ENCODE measurements at regions not wholly inside any gene's neighbourhood (a gene's known extent, or its start where the extent isn't known, plus 50 kb on each side); places are given as distances from the start of the nearest gene placed in this dataset.
"Not testable (repeated sequence)": the region's sequence is repeated elsewhere in the genome, so short reads cannot be mapped to it uniquely, and the experiment has no call there.

DNA sequence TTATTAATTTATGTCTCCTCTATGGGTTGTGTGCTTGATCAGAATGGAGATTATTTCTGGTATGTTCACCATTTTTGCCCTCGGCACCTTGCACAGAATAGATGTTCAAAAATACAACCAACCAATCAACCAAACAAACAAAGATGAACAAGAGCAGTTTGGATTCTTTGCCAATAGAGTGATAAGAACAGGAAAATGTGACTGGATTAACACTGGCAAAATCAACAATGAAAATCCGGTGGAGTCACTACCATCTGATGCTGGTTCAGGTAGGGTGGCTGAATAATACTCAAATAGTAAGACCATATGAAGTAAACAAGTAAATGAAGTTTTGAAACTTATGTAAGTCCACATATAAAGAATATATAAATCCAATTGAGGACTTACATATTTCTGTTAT is 685.0 kb upstream of the EPHA5 start:
- no peak for DNase-seq

DNA sequence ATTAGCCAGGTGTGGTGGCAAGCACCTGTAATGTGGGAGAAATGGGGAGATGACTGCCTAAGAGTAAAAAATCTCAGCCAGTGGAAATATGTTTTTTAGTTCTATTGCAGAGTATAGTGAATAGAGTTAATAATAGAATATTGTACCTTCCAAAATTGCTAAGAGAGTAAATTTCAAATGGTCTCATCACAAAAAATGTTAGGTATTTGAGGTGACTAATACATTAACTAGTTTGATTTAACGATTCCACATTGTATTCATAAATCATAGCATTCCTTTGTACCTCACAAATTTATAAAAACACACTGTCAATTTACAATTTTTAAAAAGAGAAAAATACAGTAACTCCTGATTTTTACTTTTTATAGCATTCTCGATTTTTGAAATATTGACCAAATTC is 681.5 kb upstream of the EPHA5 start:
- DNase-seq: no peak

DNA sequence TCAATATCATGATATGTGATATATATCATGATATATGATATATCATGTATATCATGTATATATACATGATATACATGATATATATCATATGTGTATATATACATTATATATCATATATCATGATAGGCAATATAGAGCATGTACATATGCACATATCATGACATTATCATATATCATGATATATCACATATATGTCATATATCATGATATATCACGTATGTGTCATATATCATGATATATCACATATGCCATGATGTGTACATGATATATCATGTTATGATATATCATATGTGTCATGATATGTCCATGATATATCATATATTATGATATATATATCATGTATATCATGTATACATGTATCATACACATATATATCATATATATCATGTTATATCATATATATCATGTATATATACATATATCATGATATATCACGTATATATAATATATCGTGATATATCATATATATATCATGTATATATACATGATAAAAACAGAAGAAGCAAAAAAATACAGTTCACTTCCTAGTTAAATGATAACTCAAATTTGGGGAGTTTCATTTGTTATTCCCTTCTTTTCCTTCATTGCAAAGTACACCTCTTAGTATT is 670.1 kb upstream of the EPHA5 start:
- no peak for DNase-seq

DNA sequence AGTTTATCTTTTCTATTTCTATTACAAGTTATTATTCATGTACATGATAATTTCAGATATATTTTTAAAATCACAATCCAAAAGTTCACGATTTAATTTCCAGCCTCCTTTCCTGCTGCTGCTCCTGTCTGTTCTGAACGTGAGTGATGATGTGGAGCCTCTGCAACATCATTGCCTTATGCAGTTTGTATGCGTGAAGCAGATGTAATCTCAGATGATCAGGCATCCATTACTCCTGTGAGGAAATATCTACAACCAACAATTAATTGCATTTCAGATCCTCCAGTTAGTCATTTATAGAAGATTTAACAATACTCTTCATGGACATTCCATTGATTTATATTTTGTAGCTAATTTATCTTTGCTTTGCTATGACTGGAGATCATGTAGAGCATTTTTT is 668.7 kb upstream of the EPHA5 start:
- no peak for DNase-seq

GRCh38 chr4:66331761-66332160 is 661.5 kb upstream of the EPHA5 start:
- DNase-seq: no peak

- DNase-seq: no peak
Observed at GRCh38 chr4:66330125-66330524, 659.8 kb upstream of the EPHA5 start.

DNA sequence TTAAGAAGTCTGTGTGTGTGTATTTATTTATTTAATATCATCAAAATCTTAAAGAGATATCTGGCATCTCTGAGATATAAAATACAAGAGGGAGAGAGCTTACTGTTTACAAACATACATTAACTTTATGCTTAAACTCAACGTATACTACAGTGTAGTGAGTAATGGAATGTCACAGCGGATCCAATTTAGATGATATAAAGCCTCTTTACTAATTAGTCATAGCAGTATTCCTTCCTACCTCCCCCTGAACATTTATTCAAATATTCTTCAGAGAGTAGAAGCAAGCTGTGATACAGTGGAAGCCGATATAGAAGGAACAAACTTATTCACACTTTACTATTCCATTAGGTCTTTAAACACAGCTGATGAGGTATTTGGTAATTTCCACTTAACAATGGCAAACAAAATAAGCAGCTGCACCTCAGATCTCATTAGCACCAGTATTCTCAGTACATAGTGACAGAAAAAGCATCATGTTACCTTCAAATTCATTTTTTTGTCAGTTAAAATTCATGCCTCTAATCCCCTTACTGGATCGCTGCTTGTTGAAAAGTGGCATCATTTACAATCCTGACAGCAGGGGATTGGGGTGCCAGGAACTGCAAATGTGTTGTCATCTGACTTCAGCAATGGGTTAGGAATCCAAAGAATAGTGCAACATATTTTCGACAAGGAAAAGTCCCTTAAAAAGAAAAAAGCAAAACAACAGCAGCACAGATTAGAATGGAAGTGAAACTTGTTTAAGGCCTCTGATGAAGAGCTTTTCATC is 658.7 kb upstream of the EPHA5 start:
- no peak for DNase-seq

- no peak for DNase-seq
Observed at GRCh38 chr4:66307641-66308438, 637.6 kb upstream of the EPHA5 start.

DNA sequence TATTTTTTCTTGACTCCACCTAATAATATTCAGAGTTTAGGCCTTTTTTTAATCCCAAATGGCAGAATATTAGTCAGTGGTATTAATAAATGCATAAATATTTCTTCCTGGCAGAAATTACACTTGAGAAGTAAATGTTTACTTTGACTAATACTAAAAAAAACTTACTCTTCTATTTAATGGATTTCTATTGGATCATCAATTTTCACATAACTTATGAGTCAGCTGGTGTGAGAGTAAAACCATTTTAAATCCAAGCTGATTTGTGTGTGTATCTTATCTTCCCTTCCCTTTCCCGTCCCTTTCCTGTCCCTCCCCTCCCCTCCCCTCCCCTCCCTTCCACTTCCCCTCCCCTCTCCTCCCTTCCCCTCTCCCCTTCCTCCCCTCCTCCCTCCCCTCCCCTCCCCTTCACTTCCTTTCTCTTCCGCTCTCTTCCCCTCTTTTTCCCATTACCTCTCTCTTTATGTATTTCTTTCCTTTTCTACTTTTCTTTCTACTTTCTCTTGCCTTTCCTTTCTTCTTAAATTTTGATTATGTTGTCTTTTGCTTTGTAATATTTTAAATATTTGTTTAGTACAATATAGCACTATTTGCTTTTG is 630.1 kb upstream of the EPHA5 start:
- DNase-seq: no peak

- no peak for DNase-seq
Observed at GRCh38 chr4:66298569-66298968, 628.3 kb upstream of the EPHA5 start.

DNA sequence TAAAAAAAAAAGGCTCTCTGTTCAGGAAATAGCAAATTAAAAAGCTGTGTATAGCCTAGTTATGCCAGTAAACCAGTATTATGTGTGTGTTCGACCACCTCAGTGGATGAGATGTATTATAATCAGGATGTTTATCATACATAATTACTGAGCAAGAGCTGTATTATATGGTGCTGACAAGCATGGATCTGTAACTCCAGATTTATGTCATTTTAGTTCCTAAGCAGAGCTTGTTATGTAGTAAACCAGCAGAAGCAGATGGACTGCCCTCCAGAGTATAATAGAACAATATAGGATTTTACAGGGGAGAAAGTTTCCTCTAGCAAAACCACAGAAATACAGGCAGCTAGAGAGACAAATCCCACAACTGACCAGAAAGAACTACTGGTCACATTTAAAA is 627.4 kb upstream of the EPHA5 start:
- no peak for DNase-seq

- DNase-seq: no peak
Observed at GRCh38 chr4:66294638-66295037, 624.3 kb upstream of the EPHA5 start.

DNA sequence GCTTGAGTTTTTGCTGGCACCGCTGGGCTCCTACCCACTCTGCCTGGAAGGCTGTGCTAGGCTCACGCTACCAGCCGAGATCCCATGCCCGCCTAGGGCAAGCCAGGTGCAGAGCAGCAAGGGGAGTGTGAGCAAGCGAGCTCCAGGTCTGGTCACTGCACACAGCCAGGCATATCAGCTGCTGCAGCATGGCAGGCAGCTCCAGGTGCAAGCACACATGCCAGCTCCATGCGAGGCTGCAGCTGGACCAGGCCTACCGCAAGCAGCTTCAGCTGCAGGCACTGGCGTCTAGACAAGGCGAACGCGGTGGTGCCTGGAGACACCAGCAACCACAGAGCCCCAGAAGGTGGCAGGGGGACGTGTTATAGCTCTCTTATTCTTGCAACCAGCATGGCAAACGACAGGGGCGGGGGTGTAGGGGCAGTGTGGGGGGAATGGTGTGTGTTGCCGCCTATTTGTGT is 614.7 kb upstream of the EPHA5 start:
- no peak for DNase-seq

DNA sequence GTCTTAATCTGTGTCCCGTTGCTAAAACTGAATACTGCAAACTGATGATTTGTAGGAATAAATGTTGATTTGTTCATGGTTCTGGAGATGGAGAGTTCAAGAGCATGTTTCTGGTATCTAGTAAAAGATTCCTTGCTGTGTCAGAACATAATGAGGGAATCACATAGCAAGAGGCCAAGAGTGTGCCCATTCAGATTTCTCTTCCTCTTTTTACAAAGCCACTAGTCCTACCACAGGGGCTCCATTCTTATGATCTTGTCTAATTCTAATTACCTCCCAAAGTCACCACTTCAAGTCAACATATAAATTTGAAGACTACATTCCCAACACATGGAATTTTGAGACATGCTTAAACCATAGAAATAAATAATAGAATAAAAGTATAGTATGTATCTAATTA is 608.8 kb upstream of the EPHA5 start:
- DNase-seq: no peak

GRCh38 chr4:66275411-66276038 is 605.2 kb upstream of the EPHA5 start:
- no peak for DNase-seq

DNA sequence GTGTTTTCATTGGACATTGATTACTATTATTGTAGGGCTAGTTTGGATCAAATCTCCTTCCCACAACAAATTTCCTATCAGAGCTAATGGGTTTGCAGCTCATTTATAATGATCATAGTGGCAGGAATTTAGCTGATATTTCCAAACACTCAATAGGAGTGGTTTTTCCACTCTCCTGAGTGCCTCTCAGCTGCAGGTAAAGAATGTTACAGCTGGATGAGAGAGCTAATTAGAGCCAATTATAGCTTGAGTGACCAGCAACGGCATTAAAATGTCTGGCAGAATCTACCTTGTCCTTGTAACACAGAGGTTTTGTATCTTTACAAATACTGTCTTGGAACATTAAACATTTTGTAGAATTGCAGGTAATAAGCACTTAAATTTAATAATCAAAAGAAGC is 602.8 kb upstream of the EPHA5 start:
- DNase-seq: no peak

DNA sequence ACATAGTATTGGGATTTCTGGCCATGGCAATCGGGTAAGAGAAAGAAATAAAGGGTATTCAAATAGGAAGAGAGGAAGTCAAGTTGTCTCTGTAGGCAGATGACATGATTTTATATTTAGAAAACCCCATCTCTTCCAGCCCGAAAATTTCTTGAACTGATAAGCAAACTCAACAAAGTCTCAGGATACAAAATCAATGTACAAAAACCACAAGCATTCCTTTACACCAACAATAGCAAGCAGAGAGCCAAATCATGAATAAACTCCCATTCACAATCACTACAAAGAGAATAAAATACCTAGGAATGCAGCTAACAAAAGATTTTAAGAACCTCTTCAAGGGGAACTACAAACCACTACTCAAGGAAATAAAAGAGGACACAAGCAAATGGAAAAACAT is 600.1 kb upstream of the EPHA5 start:
- DNase-seq: not testable (repeated sequence)

- not testable (repeated sequence) for DNase-seq
Observed at GRCh38 chr4:66266554-66266953, 596.3 kb upstream of the EPHA5 start.

DNA sequence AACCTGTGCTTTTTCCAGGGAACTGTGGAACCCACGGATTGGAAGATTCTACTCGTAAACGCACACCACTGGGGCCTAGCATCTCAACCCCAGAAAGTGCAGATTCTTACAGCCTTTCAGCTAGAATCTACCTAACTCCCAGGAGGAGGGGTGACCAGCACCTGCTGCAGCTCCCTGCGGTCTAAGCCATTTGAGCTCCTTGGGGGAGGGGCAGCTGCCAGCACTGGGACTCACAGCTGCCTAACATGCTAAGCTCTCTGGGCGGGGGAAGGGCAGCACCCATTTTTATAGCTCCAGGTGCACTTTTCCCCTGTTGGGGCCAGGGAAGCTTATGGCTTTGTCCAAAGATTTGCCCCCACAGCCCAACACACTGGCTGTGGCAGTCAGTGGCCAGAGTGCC is 595.7 kb upstream of the EPHA5 start:
- DNase-seq: no peak

DNA sequence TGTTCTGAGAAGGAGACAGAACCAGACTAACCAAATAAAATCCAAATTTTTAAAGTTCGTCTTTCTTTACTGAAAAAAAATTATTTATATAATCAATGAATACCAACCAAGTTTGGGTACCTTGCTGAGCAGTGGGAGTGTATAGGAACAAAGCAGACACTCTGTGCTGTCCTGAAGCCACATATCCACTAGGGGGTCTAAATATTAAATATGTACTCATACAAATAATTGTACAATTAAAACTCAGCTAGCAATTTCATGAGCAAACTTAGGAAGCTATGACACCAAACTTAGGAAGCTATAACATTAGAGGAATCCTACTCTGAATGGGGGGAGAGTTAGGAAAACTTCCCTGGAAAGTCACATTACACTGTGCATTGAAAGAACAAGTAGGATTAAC is 582.0 kb upstream of the EPHA5 start:
- DNase-seq: no peak

DNA sequence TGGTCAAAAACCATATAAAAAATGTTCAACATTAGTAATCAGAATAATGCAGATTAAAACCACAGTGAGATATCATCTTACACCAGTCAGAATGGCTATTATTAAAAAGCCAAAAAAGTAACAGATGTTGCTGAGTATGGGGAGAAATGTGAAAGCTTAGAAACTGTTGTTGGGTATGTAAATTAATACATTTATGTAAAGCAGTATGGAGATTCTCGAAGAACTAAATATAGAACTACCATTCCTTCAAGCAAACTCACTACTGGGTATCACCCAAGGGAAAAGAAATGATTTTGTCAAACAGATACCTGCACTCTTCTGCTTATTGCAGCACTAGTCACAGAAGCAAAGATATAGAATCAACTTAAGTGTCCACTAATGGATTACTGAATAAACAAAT is 576.4 kb upstream of the EPHA5 start:
- no peak for DNase-seq

- DNase-seq: no peak
Observed at GRCh38 chr4:66235876-66236275, 565.6 kb upstream of the EPHA5 start.

DNA sequence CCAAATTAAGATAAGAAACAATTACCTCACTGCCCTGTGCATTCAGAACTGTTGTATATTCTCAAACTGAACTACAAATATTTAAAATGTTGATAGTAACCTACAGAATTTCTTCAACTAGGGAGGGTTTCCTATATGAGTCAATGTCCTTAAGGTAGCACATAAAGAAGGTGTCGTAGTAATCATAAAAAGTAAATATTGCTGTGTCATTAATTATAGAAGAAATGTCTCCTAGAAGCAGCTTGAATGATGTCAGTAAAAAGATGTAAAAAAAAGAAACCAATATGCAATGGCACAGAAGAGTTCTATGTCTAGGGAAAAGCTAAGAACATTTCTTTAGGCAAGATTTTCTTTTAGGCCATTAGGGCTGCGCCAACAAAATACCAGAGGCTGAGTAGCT is 559.6 kb upstream of the EPHA5 start:
- no peak for DNase-seq
